HG03432 (cell line): ENCODE measurements at regions not wholly inside any gene's neighbourhood (a gene's known extent, or its start where the extent isn't known, plus 50 kb on each side); places are given as distances from the start of the nearest gene placed in this dataset.

Source experiments
- ATAC-seq: cut with Tn5 transposase; IDR thresholded peaks from one replicate; pipeline ENCODE4 v1.9.1; 2021; ENCODE audit warnings: mild to moderate bottlenecking, moderate library complexity; ENCODE audit not compliant: unreplicated experiment

DNA sequence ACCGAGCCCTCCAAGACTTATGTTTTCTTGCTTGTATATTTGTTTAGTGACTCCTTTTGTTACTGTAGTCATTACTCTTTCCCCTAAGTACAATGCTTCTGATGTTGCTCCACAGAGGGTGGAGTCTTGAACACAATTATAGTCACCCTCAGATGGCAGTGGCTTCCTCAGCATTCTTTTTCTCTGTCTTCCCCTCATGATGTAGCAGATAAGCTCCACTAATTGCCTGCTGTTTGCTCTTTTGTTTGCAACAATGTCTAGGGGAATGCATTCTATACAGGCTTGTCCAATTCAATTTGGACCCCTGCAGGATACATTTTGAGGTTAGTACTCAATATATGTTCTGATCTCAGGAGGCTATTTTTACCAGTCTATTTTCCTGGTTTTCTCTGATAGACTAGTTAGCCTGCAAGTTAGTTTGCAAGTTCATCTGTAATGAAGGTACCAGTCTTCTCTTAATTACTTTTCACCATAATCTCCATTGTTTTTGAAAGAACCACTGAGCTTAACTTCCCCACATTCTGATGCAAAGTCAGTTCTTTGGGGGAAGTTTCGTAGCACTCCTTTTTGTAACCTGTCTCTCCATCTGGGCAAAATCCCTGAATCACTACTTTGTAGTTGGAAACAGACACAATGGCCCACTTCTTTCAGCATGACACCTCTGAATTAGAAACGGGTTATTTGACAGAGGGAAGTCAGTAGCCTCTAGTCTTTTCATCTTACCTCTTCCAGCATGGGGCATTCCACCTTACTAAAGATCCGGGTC lies 1509.2 kb downstream of the CDH11 start:
- no peak for ATAC-seq

DNA sequence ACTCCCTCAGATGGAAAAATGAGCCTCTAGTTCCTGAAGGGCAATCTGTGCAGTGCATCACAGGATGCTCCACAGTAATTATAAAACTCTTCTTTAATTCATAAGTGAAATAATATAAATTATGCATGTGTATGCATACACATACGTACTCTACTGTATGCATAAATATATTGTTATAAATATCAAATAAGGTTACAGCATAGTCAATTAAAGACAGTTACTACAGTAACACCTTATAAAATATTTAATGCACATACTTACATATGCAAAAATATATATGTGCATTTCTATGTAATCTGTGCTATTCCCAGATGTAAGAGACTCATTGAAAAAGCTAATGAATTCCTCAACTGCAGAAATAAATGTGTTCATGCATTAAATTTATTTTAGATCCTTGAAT lies 1515.1 kb downstream of the CDH11 start:
- no peak for ATAC-seq

DNA sequence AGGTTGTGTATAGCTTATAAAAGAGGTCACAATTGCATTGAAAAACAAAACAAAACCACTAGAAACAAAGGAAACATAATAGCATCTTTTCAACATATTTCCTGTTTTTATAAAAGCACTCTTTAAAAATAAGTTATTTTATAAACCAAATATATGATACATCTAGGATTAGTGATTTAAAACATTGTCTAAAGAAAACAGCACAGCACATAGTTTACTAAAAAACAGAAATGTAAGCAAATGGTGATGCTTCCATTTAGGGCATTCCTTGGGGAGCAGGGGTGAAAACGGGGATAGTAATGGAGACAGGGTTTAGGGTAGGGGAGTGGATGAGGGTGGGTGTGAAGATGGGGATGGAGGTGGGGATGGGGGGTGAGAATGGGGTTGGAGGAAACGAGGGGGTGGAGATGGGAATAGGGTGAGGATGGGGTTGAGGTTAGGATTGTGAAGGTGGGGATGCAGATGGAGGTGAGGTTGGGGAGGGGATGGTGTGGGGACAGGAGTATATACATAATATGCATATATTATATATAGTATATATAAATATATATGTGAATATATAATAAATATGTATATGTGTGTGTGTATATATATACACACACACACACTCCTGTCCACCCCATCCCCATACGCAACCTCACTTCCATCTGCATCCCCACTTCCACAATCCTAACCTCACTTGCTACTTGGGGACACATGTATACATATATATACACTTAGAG lies 1519.5 kb downstream of the CDH11 start:
- ATAC-seq, result no peak

DNA sequence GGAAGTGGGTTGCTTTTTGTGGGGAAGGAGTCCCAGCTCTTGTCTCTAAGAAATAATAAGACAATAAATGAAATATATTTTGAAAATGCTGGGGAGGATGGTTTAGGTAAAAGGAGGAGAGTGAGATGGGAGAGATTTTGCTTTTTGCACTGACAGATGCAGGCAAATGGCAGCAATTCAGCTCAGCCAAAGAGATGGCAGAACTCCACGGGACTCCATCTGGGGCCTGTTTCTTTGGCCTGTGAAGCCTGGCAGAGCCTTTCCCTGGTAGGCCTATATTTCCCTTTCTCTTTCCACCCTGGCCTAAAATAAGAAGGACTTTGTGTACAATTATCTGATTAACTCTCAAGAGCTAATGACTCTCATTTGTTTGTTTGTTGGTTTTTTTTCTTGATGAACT lies 1525.1 kb downstream of the CDH11 start:
- no peak for ATAC-seq

DNA sequence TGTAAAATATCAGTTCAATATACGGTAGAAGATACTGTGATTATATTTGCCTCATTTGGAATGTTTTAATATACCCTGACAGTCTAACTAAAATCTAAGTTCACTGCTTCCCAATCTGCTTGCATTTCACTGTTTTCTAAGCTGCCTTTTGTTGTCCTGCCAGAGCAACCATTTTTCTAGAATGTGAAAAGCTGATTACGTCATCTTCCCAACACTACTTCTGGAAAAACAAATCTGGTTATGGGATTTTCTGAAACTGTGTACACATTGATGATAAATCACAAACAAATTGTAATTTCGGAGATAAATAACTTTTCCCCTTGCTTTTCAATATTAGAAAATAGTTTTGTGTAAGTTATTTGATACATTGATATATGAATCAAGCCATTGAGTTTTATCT lies 1529.0 kb downstream of the CDH11 start:
- no peak for ATAC-seq

DNA sequence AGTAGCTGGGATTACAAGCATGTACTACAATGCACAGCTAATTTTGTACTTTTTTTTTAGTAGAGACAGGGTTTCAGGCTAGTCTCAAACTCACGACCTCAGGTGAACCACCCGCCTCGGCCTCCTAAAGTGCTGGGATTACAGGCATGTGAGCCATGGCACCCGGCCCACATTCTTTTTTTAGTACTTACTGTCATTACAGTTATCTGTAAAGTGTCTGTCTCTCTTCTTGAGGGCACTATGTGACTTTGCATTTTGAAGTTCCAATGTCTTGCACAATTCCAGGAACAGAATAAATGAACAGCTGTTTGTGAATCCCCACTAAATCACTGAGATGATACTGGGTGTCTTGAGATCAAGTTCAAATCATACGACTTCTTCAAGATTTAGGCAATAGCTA lies 1540.3 kb downstream of the CDH11 start:
- no peak for ATAC-seq

DNA sequence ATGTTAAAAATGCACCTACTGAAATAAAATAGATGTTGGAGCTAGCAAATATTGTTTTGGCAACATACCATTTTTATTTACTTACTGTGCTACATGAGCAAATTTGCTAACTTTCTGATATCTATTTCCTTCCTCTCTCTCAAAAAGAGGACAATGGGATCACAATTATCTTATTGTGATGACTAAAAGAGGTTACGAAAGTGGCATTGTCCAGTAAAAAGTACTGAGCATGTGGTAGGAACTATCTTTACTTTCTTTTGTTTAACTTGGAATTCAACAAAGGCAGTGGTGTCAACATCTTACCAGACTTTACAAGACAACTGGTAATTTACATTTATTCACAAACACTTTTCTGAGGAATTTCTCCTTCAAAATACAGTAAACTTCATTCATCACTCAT lies 1542.6 kb upstream of the CDH8 start:
- ATAC-seq, result no peak

DNA sequence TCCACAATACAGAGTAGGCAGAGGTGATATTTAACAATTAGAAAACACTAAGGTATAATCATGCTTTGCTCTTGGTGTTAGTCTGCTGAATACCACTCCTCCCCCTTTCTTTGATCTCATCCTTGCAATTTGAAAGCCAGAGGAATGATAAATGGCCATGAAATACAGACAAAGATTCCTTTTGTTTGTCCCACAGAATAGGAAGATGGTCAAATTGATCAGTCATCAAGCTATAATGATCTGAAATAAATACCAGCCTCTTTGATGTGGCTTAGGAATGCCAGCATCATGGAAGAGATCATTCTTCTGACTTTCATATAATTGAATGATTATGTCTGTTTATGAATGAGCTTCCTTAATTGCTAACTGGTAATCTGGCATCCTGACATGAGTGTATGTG lies 1541.7 kb upstream of the CDH8 start:
- no peak for ATAC-seq

DNA sequence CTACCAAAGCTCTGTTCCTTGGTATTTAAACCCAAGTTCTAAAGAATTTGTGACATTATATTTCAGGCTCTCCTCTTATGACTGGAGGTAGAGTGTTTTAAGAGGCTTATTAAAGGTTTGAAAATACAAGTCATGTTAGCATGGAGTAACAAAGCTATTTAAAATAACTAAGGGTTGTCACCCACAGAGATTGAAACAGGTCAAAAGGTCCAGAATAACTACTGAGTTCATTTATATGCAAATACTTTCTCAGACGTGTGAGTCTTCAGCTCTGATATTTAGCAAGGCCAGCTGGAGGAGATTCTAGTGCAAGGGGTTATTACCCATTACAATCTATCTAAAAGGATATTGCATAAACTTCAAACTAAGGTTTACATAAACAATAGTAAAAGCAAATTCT lies 1538.8 kb upstream of the CDH8 start:
- no peak for ATAC-seq

DNA sequence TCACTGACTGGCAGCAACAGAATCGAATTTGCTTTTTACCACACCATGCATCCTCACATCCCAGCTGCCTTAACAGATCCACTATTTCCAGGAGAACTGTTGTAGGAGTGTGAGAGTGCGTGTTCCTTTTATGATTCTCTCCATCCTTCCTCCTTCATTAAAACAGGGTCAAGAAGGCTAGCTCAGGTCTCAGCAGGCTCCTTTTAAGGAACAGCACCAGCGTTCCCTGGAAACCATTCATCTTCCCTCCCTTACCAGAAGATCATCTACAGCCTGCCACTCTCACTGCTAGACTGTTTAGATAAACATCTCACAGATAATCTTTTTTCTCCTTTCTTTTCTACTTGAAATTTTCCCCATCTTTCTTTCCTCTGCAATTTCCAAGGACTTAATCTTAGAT lies 1531.9 kb upstream of the CDH8 start:
- no peak for ATAC-seq

DNA sequence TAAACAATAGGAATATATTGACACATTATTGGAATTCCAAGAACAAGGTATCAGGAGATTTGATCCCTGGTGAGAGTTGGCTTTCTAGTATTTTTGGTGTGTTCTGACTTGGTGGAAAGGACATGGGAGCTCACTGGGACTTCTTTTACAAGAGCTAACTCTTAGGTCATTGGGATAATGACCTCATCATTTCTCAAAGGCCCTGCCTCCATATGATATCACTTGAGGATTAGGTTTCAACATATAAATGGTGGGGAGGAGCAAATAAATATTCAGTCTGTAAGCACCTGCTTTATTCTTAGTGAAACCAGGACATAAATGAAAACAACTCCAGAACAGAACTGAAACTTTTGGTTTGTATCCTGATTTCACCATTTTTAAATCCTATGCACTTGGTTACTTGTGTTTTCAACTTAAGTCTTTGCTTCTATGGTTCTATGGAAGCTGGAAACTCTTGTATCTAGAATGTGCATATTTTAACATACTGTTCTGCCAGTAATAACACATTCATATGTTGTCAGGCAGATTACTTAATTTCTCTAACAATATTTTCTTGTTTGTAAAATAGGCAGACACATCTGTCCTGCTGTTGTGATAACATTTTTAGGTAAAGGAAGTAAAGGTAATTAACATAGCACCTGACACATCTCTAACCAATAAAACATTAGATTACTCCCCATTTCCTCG lies 1527.7 kb upstream of the CDH8 start:
- no peak for ATAC-seq

DNA sequence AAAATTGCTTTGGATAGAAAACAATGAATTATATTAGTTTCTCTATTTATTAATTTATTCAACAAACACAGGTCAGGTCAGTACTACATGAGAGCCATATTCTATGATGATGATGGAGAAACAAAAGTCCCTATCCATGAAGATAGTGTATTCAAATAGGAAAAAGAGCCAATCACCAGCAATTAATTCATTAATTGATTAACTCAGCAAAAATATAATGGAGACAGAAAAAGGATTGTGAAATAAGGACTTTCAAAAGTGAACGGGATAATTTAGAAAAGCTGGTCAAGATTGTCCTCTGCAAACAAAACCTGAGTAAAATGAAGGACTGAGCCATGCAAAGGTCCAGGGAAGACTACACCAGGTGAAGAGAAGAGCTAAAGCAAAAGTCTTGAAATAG lies 1517.7 kb upstream of the CDH8 start:
- ATAC-seq, result no peak

DNA sequence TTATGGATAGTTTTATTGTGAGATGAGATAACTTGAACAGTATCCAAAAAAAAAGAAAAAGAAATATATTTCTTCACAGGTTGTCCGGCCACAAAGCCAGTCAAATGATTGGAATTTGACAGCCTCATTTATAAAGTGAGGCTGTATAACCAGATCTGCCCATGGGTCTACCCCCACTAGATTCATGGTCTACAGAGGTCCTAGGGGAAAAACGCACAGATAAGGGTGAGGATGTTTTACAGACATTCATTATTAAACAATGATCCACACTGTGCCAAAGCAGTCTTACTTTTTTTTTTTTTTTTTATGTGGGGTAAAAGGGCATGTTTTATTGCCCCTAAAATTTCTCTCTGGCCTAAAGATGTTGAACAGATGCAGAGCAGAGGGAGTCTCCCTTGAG lies 1503.0 kb upstream of the CDH8 start:
- ATAC-seq, result no peak

DNA sequence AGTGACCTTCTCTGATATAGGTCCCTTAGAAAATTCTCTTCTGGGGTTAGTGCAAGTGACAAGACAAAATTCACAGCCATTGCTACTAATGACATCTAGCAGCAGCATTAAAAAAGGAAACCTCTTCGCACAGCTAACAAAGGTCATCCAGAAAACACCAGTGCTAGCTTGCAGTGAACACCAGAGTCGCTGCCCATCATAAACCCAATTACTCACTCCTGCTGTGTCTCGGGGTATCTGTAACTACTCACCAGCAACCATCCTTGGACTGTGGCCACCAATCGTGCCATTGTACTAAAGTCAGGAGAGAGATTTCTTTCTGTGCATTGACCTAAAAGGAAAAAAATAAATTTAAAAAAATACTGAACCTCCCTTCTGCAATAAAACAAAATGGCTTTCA lies 1494.7 kb upstream of the CDH8 start:
- ATAC-seq, result no peak

DNA sequence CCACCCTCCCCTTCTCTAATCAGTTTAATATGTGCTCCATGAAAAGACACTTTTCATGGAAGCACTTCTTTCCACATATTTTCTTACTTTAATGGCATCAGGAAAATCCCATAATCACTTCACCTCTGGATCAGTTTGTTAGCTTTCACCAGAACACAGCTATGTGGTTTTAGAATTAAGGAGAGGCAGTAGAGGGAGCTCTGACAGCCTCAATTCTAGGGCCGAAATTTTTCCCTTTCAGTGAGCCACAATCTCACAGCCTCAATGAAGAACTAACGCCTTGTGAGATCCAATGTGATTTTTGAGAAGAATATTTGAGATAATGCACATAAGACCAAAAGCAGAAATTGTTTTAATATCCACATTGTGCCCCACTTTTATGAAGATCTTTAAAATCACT lies 1494.0 kb upstream of the CDH8 start:
- ATAC-seq, result no peak

DNA sequence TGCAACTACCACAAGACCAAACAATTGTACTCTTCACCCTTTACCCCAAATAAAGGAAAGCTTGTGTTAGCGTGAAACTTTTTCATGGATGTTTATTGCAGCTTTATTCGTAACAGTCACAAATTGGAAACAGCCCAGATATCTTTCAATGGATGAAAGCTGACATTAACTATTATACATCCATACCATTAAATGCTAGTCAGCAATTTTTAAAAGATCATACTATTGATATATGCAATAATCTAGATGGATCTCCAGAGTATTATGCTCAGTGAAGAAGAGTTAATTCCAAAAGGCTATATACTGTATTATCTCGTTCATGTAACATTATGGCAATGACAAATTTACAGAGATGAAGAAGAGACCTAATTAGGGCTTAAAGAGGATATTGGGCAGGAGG lies 1491.2 kb upstream of the CDH8 start:
- ATAC-seq, result no peak

DNA sequence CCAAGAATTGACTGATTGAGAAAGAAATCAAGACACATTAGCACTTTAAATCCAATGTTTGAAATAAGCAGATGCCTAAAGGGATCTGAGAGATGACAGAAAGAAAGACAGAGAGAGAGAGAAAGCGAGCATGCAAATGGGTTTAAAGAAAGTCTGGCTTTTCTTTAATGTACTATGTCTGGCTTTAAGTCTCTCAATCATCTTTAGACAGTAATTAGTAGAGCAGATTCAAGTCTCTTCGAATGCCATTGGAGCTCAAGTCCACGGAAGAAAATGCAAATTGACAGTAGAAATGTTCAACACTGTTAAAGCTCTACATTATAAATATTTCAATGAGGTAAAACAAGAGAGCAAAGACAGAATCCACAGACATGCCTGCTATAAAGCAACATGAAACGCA lies 1480.2 kb upstream of the CDH8 start:
- no peak for ATAC-seq

DNA sequence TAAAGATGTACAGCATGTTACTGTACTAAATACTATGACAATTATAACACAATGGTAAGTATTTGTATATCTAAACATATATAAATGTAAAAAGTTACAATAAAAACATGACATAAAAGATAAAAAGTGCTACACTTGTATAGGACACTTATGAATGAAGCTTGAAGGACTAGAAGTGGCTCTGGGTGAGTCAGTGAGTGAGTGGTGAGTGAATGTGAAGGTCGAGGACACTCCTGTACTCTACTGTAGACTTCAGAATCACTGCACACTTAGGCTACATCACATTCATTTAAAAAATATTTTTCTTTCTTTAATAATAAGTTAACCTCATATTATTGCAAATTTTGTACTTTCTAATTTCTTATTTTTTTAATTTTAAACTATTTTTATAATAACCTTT lies 1476.7 kb upstream of the CDH8 start:
- ATAC-seq, result no peak

DNA sequence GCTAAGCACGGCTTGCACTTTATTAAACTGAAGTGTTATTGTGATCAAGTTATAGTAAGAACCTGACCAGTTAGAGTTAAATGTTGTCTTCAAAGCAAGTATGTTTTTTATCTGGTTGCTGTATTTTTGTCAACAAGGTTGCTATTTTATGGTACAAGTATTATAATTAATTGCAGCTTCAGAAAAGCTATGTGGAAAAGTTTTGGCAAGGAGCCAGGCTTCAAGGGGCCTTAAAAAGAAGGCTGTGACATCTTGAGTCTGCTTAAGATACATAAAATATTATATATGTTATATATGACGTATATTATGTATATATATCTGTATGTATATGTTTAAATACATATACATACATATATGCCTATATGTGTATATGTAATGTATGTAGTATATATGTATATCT lies 1461.2 kb upstream of the CDH8 start:
- no peak for ATAC-seq

DNA sequence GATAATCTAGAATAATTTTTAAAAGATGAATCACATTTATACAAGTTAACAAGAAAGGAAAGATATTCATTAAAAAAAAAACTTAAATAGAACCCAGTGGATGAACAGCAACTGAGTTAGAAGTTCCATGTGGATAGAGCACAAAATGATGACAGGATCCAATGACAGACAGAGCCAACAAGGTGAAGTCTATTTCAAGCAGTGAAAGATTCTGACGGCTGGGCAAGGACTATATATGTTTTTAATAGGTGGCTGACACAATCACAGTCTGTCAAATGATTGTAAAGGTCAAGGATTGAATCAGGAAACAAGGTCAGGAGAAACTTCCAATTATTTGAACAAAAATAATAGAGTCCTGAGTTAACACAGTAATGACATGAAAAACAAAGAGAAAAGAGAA lies 1460.0 kb upstream of the CDH8 start:
- ATAC-seq, result no peak

DNA sequence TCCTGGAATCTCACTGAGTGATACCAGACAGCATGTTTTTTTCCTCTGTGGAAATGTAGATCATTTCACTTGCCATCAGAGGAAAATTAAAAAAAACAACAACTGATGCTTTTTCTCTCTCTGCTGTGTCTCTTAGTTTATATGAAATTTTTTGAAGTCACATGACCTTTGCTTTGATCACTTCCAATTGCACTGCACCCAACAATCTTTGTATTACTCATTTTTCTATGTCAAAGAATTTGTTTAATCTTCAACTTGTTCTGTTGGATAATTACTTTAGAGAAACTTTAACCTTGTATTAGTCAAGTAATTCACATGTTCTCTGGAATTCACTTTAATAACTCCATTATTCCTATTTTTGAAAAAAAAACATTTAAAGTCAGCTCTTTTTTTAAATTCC lies 1452.7 kb upstream of the CDH8 start:
- ATAC-seq, result no peak

DNA sequence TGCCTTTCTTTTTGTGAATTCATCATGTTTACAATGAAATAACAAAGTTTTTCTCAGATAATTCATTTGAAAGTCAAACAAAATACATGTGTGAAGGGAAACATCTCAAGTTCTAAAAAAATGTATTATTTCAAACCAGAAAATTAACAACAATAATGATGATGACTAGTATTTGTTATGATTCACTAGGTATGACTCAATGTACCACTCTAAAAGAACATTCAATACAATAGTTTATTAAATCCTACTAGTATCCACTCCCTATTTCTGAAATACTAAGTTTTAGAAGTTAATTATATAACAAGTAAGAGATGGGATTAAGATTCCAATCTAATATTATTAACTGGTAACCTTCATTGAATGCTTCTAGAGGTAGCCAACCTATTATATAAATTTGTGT lies 1444.8 kb upstream of the CDH8 start:
- no peak for ATAC-seq
